GM21360 (cell line): ENCODE measurements at regions not wholly inside any gene's neighbourhood (a gene's known extent, or its start where the extent isn't known, plus 50 kb on each side); places are given as distances from the start of the nearest gene placed in this dataset.
"Not testable (repeated sequence)": the region's sequence is repeated elsewhere in the genome, so short reads cannot be mapped to it uniquely, and the experiment has no call there.

ENCODE experiments used
- ATAC-seq: cut with Tn5 transposase; IDR thresholded peaks from one replicate; pipeline ENCODE4 v1.9.1; 2021; ENCODE audit warnings: mild to moderate bottlenecking, moderate library complexity; ENCODE audit not compliant: unreplicated experiment

GRCh38 chr5:106493910-106494309 lies 1176.8 kb downstream of the EFNA5 start:
- ATAC-seq, result no peak

- no peak for ATAC-seq
These were observed 1181.7 kb downstream of the EFNA5 start for GRCh38 chr5:106489004-106489403.

GRCh38 chr5:106488407-106488806 lies 1182.3 kb downstream of the EFNA5 start:
- no peak for ATAC-seq

- ATAC-seq, result no peak
These were observed 1189.4 kb downstream of the EFNA5 start for GRCh38 chr5:106481374-106481773.

- no peak for ATAC-seq
These were observed 1194.1 kb downstream of the EFNA5 start for GRCh38 chr5:106476630-106477029.

GRCh38 chr5:106474066-106474465 lies 1196.7 kb downstream of the EFNA5 start:
- ATAC-seq, result no peak

GRCh38 chr5:106459541-106459940 lies 1211.2 kb downstream of the EFNA5 start:
- no peak for ATAC-seq

- ATAC-seq, result no peak
These were observed 1215.9 kb downstream of the EFNA5 start for GRCh38 chr5:106454651-106455415.

GRCh38 chr5:106454050-106454449 lies 1216.7 kb downstream of the EFNA5 start:
- ATAC-seq, result no peak

- ATAC-seq, result no peak
These were observed 1218.7 kb downstream of the EFNA5 start for GRCh38 chr5:106451998-106452397.

GRCh38 chr5:106443746-106444145 lies 1227.0 kb downstream of the EFNA5 start:
- no peak for ATAC-seq

- ATAC-seq, result no peak
These were observed 1235.6 kb downstream of the EFNA5 start for GRCh38 chr5:106435185-106435584.

GRCh38 chr5:106430733-106431132 lies 1240.0 kb downstream of the EFNA5 start:
- not testable (repeated sequence) for ATAC-seq

- no peak for ATAC-seq
These were observed 1247.4 kb downstream of the EFNA5 start for GRCh38 chr5:106423109-106423897.

- ATAC-seq, result no peak
These were observed 1250.6 kb downstream of the EFNA5 start for GRCh38 chr5:106420102-106420501.

GRCh38 chr5:106418196-106418595 lies 1252.5 kb downstream of the EFNA5 start:
- ATAC-seq, result no peak

- ATAC-seq, result no peak
These were observed 1253.2 kb downstream of the EFNA5 start for GRCh38 chr5:106417566-106417965.

- no peak for ATAC-seq
These were observed 1253.6 kb downstream of the EFNA5 start for GRCh38 chr5:106417163-106417562.

- ATAC-seq, result no peak
These were observed 1255.2 kb downstream of the EFNA5 start for GRCh38 chr5:106415541-106415940.

GRCh38 chr5:106414342-106414741 lies 1256.4 kb downstream of the EFNA5 start:
- no peak for ATAC-seq

- ATAC-seq, result no peak
These were observed 1258.1 kb downstream of the EFNA5 start for GRCh38 chr5:106412606-106413005.

GRCh38 chr5:106408570-106408969 lies 1262.2 kb downstream of the EFNA5 start:
- ATAC-seq, result no peak
